Gastrocnemius medialis (tissue), 4 donors: ENCODE measurements at regions not wholly inside any gene's neighbourhood (a gene's known extent, or its start where the extent isn't known, plus 50 kb on each side); places are given as distances from the start of the nearest gene placed in this dataset.

Experiments used
- CTCF ChIP-seq, 5 experiments: fragments of 450-650 bp in 3 of 5; fragments of 200-600 bp in 2 of 5; sonication (generic) in 2 of 5; IDR thresholded peaks in 4 of 5; conservative IDR thresholded peaks in 1 of 5; 1 replicate in 4 of 5; 2 replicates in 1 of 5; pipeline ENCODE4 v1.5.1; 2016 to 2019; ENCODE audit warnings: antibody characterized with exemption in 5 of 5, mild to moderate bottlenecking in 3 of 5, moderate library complexity in 3 of 5
- POLR2A ChIP-seq, 2 donors: fragments of 450-650 bp; IDR thresholded peaks; one replicate each; pipeline ENCODE4 v1.6.1; 2017; ENCODE audit warnings: antibody characterized with exemption in 2 of 2, mild to moderate bottlenecking in 2 of 2, moderate library complexity in 2 of 2

GRCh38 chr3:18987070-18987469, 161.2 kb upstream of the KCNH8 start:
- TF ChIP-seq CTCF (IDR thresholded peaks at IDR 0.05 in 4 of 5, conservative IDR thresholded peaks at IDR 0.05 in 1 of 5) (no peak), POLR2A (IDR thresholded peaks at IDR 0.05) (no peak)
